Keratinocyte (primary cell): ENCODE measurements at regions not wholly inside any gene's neighbourhood (a gene's known extent, or its start where the extent isn't known, plus 50 kb on each side); places are given as distances from the start of the nearest gene placed in this dataset.

ENCODE experiments used
- DNase-seq: peaks from one replicate; pipeline ENCODE4 v3.0.0-alpha.2; 2011; ENCODE audit warnings: low read depth, missing footprints, low spot score
- FAIRE-seq: peaks from 2 replicates; lab custom pipeline; 2011; peaks lifted over from hg19 to GRCh38; lab: Jason Lieb, UNC
- H2AFZ ChIP-seq: 2 replicates; pipeline ENCODE4 v1.6.0; 2012; ENCODE audit warnings: low read length, control low read depth, inconsistent platforms; ENCODE audit not compliant: control insufficient read depth
- H3K27ac ChIP-seq: 2 replicates; pipeline ENCODE4 v1.5.1; 2011; ENCODE audit warnings: low read length; ENCODE audit not compliant: control insufficient read depth, insufficient read depth
- H3K27me3 ChIP-seq: 3 replicates; pipeline ENCODE4 v1.6.0; 2011; ENCODE audit warnings: low read length; ENCODE audit not compliant: control insufficient read depth, insufficient read depth; ENCODE audit errors: extremely low read depth
- H3K36me3 ChIP-seq, 2 experiments: 2 replicates in 1 of 2; 3 replicates in 1 of 2; pipeline ENCODE4 v1.5.1; 2011; ENCODE audit warnings: low read length in 2 of 2, mild to moderate bottlenecking in 1 of 2; ENCODE audit not compliant: control insufficient read depth in 2 of 2, insufficient read depth in 2 of 2; ENCODE audit errors: extremely low read depth in 1 of 2
- H3K4me1 ChIP-seq: 3 replicates; pipeline ENCODE4 v1.5.1; 2011; ENCODE audit warnings: low read length; ENCODE audit not compliant: control insufficient read depth, insufficient read depth; ENCODE audit errors: extremely low read depth
- H3K4me2 ChIP-seq: 3 replicates; pipeline ENCODE4 v1.6.0; 2011; ENCODE audit warnings: low read depth, low read length; ENCODE audit not compliant: control insufficient read depth, insufficient read depth; ENCODE audit errors: extremely low read depth
- H3K4me3 ChIP-seq, 3 experiments: fragments of 200-600 bp in 1 of 3; sonication (generic) in 1 of 3; 2 replicates in 2 of 3; 3 replicates in 1 of 3; pipeline ENCODE4 v1.5.1; 2011 to 2016; ENCODE audit warnings: low read length in 3 of 3, mild to moderate bottlenecking in 3 of 3, control low read depth in 2 of 3, inconsistent platforms in 1 of 3, low read depth in 1 of 3, mixed read lengths in 1 of 3, mixed run types in 1 of 3, moderate library complexity in 1 of 3; ENCODE audit not compliant: control insufficient read depth in 2 of 3, insufficient read depth in 2 of 3; ENCODE audit errors: extremely low read depth in 1 of 3
- H3K79me2 ChIP-seq: 2 replicates; pipeline ENCODE4 v1.6.0; 2012; ENCODE audit warnings: low read length; ENCODE audit not compliant: control insufficient read depth, insufficient read depth
- H3K9ac ChIP-seq: 3 replicates; pipeline ENCODE4 v1.6.0; 2011; ENCODE audit warnings: low read length; ENCODE audit not compliant: control insufficient read depth, insufficient read depth; ENCODE audit errors: extremely low read depth
- H3K9me1 ChIP-seq: 3 replicates; pipeline ENCODE4 v1.6.0; 2011; ENCODE audit warnings: low read length; ENCODE audit not compliant: control insufficient read depth, insufficient read depth; ENCODE audit errors: extremely low read depth
- H3K9me3 ChIP-seq: 2 replicates; pipeline ENCODE4 v1.5.1; 2012; ENCODE audit warnings: low read depth, low read length; ENCODE audit not compliant: control insufficient read depth
- H4K20me1 ChIP-seq: 3 replicates; pipeline ENCODE4 v1.6.0; 2011; ENCODE audit warnings: low read length; ENCODE audit not compliant: control insufficient read depth, insufficient read depth; ENCODE audit errors: extremely low read depth
- EZH2 ChIP-seq: IDR thresholded peaks from one replicate; pipeline ENCODE4 v1.6.1; 2012; ENCODE audit warnings: inconsistent platforms, mild to moderate bottlenecking, low read length, moderate library complexity
- dilution Hi-C: fragments of 300-500 bp; cut with MboI; formaldehyde crosslinking; loops from one replicate; pipeline ENCODE4 v1.7.0; 2020; ENCODE audit warnings: low sequenced_read_pairs; ENCODE audit not compliant: extremely low pct_ligation_motif_present
- TF ChIP-seq, protein P1 (sequence below), 3 experiments: IDR thresholded peaks in 1 of 3; conservative IDR thresholded peaks in 1 of 3; optimal IDR thresholded peaks in 1 of 3; 2 replicates in 2 of 3; 3 replicates in 1 of 3; pipeline versions ENCODE3 to v1.5.1; 2011; ENCODE audit warnings: low read length in 3 of 3, mild to moderate bottlenecking in 3 of 3, moderate library complexity in 2 of 3, control low read depth in 1 of 3, inconsistent platforms in 1 of 3; ENCODE audit not compliant: insufficient read depth in 2 of 3; ENCODE audit errors: extremely low read depth in 1 of 3

DNA sequence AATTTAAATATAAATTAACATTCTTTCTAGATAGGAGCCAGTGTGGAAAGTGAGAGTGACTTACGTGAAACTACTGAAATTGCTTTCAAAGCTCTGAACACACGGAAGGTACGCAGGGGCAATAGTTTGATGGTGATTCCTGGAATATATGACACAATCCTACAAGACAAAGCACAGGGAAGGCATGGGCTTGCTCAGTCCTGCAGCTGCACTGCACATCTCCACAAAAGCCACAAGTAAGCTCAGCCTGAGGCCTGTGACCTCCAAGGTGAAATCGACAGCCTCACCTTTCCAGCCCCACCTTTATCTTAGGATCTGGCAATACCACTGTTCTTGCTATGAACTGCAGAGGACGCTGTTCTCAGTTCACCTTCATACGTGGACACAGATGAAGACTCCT lies 109.3 kb upstream of the SCN10A start:
- no peak for TF ChIP-seq EZH2
- TF ChIP-seq, protein P1, sequence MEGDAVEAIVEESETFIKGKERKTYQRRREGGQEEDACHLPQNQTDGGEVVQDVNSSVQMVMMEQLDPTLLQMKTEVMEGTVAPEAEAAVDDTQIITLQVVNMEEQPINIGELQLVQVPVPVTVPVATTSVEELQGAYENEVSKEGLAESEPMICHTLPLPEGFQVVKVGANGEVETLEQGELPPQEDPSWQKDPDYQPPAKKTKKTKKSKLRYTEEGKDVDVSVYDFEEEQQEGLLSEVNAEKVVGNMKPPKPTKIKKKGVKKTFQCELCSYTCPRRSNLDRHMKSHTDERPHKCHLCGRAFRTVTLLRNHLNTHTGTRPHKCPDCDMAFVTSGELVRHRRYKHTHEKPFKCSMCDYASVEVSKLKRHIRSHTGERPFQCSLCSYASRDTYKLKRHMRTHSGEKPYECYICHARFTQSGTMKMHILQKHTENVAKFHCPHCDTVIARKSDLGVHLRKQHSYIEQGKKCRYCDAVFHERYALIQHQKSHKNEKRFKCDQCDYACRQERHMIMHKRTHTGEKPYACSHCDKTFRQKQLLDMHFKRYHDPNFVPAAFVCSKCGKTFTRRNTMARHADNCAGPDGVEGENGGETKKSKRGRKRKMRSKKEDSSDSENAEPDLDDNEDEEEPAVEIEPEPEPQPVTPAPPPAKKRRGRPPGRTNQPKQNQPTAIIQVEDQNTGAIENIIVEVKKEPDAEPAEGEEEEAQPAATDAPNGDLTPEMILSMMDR (optimal IDR thresholded peaks at IDR 0.05 in 1 of 3, IDR thresholded peaks at IDR 0.05 in 1 of 3, conservative IDR thresholded peaks at IDR 0.05 in 1 of 3; ENCODE audit: extremely low read depth in 1 of 3, insufficient read depth in 2 of 3, low read length in 3 of 3): no peak
- H3K36me3 ChIP-seq: no peaks in the 10 kb centered on the region
- FAIRE-seq (no peak), DNase-seq (no peak)
- H3K27ac ChIP-seq: no peak overlapping the region
- H4K20me1 ChIP-seq: no peaks in the 10 kb centered on the region
- dilution Hi-C loops: no loop called here
- no peaks in the 10 kb centered on the region for H3K27me3 ChIP-seq
- no peaks in the 10 kb centered on the region for H3K79me2 ChIP-seq
- no peak overlapping the region for H3K4me3 ChIP-seq
- H3K4me1 ChIP-seq: no peaks in the 10 kb centered on the region
- no peak overlapping the region for H2AFZ ChIP-seq
- no peak overlapping the region for H3K9ac ChIP-seq
- H3K4me2 ChIP-seq: no peak overlapping the region
- H3K9me1 ChIP-seq: no peaks in the 10 kb centered on the region
- H3K9me3 ChIP-seq: no peaks in the 10 kb centered on the region

DNA sequence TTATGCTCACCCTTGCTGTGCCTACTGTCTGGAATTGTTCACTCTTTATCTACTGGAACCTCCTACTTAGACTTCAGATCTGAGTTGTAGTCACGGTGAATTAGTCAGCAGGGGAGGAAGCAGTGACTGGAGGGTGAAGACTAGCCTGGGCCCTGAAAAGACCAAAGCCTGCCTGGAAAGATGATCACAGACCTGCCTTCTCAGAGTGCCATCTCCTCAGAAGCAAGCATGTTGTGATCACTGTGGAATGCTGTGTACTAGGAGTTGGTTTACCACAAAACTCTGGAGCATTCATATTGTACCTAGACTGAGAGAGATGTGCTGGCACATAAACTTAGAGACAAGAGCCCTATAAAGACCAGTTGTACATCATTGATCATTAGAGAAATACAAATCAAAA lies 100.7 kb upstream of the SCN10A start:
- TF ChIP-seq, protein P1 (optimal IDR thresholded peaks at IDR 0.05 in 1 of 3, IDR thresholded peaks at IDR 0.05 in 1 of 3, conservative IDR thresholded peaks at IDR 0.05 in 1 of 3; ENCODE audit: extremely low read depth in 1 of 3, insufficient read depth in 2 of 3, low read length in 3 of 3): no peak
- TF ChIP-seq EZH2: no peak
- H3K27ac ChIP-seq: no peak overlapping the region
- DNase-seq (peak; percentile 15), FAIRE-seq (no peak)
- no peak overlapping the region for H3K4me3 ChIP-seq
- no peak overlapping the region for H3K9ac ChIP-seq
- no peaks in the 10 kb centered on the region for H3K9me3 ChIP-seq
- no peaks in the 10 kb centered on the region for H4K20me1 ChIP-seq
- no peaks in the 10 kb centered on the region for H3K4me1 ChIP-seq
- no peak overlapping the region for H2AFZ ChIP-seq
- dilution Hi-C loops: no loop called here
- H3K9me1 ChIP-seq: no peaks in the 10 kb centered on the region
- peaks cover 3% of the 10 kb centered on the region for H3K27me3 ChIP-seq
- no peaks in the 10 kb centered on the region for H3K79me2 ChIP-seq
- H3K4me2 ChIP-seq: no peak overlapping the region
- H3K36me3 ChIP-seq: no peaks in the 10 kb centered on the region
